ENCODE measurements at regions not wholly inside any gene's neighbourhood (a gene's known extent, or its start where the extent isn't known, plus 50 kb on each side); places are given as distances from the start of the nearest gene placed in this dataset.

DNA sequence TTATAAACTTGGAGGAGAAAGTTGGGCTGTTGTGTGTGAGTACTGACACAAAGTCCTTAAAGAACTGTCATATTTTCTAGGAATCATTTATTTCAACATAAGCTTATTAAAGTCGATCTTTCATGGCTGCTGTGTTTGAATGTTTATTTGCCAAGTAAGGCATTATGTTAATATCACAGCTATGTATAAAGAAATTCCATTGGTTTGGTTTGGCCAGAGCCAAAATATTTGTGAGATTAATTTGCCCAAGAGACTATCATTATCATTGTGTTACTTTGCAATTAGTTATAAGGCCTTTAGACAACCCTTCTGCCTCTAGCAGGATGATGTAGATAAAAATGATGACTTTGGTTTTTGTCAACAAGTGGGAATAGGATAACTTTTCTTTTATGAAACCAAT is 240.6 kb upstream of the NT5C1B start:
- DNase-seq (ENCODE audit: low read depth in 3 of 3) = no peak

DNA sequence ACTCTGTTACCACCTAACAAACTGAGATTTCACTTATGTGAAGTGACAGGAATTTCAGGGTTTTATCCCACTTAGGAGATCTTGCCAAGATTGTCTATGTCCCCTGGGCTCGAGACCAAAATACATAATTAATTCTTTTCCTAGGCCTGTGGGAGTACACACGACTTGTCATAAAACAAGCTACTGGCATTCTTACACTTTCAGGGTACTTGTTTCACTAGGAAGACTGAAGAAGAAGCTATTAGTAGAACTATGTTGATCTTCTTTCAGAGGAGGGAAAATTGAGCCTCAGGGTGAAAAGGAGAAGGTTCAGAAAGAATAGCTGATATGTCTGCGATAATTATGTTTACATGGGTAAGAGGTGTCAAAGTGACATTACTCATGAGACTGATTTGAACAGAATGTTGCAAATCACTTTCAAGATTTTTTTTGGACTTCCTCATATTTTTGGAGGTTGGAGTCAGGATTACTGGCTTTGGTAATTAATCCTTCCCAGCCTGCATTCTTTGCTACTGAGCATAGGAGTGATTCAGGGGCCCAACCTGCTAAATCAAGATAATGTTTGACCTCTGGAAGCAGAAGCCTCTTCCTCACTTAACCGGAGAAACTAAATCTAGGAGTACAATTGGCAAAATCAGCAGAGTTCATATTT is 240.0 kb upstream of the NT5C1B start:
- no peak for DNase-seq (ENCODE audit: low read depth in 3 of 3)

DNA sequence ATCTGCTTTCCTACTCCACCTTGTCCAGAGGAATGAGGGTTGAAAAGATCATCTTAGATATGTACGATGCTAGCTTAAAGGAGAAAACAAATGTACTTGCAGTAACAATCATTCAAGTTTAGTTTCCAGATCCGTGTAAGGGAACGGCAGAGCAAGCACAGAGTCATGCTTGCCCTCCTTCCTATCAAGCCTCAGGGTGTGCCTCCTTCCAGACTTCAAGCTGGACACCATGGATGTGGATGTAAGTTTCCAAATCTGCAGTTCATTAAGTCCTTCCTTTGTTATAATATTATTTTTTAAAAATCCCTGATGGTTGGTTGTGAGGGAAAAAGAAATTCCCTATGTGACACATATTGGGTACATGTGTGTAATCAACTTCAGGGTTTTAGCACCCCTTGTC is 238.9 kb upstream of the NT5C1B start:
- no peak for DNase-seq (ENCODE audit: low read depth in 3 of 3)

DNA sequence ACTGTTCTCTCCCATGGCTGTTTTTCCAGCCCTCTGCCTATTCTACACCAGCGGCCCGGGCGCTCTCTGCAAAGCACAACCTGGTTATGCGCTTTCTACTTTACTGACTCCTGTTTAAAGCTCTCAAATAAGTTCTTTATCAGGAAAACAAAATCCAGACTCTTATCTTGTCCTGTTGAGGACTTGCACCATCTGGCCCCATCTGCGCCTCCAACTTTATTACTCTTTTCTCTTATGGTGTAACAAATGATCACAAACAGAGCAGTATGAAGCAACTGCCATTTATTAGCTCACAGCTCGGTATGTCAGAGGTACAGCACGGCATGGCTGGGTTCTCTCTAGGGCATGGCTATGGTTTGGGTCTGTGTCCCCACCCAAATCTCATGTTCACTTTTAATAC is 236.5 kb upstream of the NT5C1B start:
- no peak for DNase-seq (ENCODE audit: low read depth in 3 of 3)

DNA sequence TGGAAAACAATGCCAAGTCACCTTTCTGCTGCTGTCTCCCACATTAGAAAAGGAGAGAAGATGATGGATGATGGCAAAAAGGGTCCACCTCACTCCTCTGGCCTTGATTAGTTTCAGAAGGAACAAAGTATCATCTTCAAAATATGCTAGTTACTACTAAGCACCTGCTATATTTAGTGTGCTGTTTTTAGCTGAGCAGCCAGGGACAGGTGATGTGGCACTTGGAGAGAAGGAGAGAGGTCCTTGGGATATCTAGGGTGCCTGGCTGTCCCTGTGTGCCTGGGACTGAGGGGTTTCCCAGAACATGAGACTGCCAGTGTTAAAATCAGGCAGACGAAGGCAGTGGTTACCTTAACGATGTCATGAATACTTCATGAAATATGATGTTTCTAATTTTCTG is 235.5 kb upstream of the NT5C1B start:
- DNase-seq (ENCODE audit: low read depth in 3 of 3) = no peak

DNA sequence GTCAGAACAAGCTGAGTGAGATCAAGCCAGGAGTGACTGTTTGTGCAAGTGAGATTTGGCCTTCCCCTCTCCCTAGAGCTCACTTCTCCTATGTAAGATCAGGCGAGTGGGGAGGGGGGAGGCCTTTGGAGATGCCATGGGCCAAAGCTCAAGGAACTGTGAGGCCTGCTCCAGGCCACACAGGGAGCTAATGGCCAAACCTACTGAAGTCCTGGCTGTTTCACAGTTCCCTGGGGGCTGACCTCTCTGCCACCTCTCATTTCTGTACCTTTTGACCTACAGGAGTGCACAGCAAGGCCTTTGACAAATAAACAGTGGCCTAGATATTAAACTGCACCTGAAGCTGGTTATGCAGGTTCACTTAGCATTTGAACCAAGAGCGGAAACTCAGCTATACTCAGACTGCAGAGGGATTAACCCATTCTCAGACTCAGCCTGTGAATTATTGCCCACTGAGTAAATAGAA is 235.0 kb upstream of the NT5C1B start:
- DNase-seq (ENCODE audit: low read depth in 3 of 3) = no peak

DNA sequence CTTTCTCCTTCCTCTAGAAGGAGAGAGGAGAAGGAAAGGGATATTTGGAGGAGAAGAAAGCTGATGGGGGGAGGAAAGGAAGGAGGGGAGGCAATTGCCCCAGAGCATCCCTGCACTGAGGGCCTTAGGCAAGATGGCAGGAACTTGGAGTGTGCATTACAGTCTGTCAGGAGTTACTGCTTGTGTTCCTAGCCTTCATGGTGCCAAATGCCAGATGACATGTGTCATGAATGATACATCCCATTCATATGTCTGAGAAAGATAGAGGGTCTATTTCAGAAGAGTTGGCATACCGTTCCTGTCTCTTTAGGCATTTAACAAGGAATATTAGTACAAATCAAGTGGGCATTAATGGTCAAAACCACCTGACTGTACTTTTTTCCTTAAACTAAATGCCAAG is 232.1 kb upstream of the NT5C1B start:
- DNase-seq (ENCODE audit: low read depth in 3 of 3) = no peak

DNA sequence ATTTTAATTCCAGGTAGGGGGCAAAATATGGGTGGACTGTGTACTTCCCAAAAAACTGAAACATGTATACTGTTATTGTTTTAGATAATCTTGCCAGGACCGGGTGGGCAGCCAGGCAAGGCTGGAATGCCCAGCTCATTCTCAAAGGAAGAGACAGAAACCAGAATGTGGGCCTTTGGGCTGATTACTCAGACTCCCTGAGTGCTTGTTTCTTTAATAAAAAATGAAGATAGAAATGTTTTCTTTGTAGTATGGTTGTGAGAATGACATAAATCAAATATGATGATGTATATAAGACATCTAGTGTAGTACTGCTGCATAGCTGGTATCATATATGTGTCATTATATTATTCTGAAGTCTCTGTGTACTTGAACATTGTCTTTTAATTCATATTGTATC is 231.6 kb upstream of the NT5C1B start:
- DNase-seq (ENCODE audit: low read depth in 3 of 3) = no peak

DNA sequence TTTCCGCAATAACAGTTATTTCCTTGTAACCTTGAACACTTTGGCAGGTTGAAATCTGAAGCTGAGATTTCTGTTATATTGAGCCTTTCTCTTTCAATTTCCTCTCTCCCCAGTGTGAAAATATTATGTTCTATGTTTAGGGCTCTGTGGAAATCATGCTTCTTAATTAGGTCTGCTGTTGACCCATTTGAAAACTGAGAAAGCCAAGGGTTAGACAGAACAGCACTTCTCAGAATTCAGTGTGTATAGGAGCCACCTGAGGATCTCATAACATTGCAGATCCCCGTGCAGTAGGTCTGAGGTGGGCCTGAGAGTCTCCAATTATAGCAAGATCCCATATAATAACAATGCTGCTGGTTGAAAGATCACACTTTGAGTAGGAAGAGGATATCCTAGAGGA is 230.2 kb upstream of the NT5C1B start:
- DNase-seq (ENCODE audit: low read depth in 3 of 3) = no peak

DNA sequence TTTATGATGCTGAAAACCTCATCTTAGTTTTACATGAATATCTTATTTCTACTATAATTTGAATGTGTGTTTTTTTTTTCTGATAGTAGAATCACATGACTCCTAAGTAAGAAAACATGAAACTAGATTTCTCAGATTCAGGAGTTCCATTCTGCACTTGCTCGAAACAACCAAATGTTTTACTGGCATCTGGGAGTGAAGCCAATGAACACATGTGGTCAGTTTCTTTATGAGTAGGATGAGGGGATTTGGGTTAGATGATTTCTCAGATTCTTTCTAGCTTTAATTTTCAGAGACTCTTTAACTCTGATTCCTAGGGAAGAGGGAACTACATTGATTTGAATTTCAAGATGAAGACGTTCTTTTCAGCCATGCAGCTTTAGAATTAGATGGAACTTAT is 225.0 kb upstream of the NT5C1B start:
- no peak for DNase-seq (ENCODE audit: low read depth in 3 of 3)

DNA sequence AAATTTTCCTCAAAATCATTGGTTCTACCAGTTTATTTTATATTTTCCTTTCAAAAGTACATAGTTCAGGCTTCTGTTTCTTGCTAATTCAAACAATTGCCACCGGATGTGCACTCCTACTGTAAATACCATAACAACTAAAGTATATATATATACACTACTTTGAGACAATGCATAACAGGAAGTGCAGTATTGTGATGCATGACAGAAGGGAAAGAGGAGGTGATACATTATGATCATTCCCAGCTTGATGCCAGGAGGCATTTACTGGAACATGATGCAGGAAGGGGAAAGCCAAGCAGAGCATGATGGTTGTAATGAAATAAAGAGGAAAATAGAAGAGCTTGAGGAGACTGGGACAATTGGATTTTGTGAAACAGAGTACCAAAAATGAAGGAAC is 215.2 kb upstream of the NT5C1B start:
- no peak for DNase-seq (ENCODE audit: low read depth in 3 of 3)

DNA sequence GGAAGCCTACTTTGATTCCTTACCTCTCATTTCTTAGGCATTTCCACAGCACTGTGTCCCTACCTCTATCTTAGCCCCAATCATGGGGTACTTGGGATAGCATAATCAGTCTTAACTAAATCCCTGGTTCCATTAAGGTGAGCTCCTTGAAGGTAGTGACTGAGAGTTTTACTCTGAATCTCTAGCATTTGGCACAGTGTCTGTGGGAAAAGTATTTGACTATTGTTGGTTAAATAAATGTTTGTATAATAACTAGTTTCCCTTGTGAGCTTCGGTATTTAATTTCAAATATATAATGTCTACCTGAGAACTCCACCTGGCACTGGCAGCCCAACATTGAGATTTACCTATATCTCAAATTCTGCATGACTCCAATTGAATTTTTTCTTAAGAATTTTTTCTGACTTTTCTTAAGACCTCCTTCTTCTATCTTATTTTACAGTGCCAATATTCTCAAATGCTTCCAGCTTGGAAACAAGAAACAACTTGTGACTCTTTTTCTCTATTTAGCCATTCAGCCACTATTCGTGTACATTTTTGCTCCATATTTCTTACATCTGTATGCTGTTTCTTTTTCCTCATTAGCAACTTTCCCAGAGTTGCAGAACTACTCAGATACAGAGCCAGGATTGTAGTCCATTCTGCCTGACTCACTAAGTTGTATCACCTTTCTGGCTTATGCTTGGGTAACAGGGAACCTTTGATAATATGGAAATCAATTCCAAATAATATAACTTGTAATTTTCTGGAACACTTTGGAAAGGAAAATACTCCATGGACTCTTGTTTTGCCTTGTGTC is 214.0 kb upstream of the NT5C1B start:
- no peak for DNase-seq (ENCODE audit: low read depth in 3 of 3)

DNA sequence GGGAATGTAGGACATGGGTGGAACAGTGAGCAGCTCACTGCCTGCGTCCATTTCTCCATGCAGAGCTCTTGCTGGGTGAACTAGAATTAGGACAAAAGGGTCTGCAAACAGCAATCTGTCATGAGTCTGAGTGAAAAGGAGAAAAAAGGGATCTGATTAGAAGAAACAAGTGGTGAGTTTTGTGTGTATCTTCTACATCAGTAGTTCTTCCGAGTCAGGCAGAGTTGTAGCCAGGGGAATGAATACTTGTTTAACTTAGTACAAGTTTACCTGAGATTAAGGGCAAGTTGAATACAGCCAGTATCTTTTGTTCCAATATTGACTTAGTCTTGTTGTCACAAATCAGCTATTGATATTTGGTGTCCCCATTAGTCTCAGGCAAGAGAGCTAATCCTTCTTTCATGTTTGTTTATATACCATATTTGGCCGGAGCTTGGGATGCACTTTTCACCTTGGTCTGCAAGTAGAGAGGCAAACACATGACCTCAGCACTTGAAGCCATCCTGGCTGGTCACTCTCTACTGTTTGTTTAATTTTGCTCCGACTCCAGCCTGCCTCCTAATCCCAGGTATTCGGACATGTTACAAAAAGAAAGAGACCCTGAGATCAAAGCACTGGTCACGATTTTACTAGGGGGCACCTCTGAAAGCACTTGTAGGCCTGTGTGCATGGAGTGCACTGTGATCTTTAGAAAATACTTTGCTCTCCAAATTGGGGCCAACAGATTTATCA is 211.0 kb upstream of the NT5C1B start:
- DNase-seq (ENCODE audit: low read depth in 3 of 3) = no peak

DNA sequence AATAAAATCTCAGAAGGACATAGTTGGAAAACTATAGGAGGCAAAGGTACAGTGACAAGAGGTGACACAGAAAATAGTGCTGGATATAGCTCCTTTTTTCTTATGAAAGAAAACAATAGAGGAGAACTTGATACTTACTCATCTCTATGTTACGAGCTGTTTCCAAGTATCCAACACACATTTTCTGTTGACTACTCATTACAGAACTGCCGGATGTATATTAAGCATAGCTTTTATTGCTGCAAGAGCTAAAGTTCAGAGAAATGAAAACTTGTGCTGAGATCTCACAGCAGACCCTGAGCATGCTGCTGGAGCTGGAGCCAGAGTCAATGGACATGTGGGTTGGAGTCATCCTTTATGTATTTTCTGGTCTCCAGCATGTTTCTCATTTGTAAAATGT is 210.0 kb upstream of the NT5C1B start:
- DNase-seq (ENCODE audit: low read depth in 3 of 3) = no peak

DNA sequence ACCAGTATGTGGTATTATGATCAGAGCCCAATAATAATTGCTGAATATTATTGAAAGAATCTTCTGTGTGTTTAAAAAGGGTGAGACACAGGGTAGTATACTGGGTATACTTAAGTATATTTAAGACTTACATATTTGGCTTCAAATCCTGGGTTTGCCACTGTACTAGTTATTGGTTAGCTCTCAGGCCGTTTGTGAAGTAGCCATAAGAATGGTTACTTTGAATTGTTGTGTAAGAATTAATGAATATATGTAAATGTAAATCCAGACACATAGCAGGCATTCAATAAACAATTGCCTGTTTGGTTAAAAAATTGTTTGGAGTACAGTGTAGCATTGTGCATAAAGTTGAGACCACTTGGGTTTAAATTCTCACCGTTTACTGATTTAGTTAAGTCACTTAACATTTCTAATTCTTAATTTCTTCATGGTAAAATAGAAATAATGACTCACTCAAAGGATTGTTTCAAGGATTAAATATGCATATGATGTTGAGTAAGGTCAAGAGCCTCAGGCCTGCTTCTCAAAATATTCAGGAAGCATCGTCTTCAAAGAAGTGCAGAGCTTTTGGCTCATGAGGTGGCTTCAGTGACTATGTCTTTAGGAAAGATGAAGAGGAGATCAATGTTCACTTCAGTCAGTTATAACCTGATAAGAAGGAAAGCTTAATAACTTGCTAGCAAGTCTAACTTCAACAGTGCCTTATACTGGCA is 207.9 kb upstream of the NT5C1B start:
- DNase-seq (ENCODE audit: low read depth in 3 of 3) = no peak

DNA sequence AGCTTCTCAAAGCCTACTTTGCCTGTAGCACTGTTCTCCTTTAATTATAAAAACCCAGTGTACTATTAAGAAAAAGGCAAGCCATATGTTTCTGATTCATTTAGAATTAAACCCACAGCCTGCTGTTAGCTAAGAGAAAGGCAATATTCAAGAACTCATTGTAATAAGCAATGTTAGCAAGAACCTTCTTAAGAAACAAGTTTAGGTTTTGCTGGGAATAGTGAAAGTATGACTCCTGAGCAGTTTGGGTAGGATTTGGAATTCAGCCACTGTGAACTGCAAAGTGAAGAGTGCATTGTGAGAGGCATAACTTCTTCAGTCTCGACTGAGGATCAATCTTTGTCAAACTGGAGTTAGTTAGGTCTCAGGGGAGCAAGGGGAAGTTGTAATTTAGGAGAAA is 206.5 kb upstream of the NT5C1B start:
- no peak for DNase-seq (ENCODE audit: low read depth in 3 of 3)

DNA sequence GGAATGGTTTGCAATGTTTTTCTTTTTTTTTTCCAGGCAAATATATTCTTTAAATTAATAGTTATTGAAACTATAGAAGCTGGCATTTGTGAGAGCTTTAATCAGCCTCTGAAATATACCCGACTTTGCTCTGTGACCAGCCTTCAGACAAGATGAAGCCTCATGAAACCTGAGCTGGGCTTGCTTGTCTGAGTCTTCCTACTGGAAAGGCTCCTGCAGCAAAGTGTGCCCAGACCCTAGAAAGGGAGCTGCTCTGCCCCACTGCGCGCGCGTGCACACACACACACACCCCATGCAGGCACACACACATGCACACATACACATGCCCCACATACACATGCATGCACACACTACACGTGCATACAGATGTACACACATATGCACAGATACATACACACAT is 203.3 kb upstream of the NT5C1B start:
- no peak for DNase-seq (ENCODE audit: low read depth in 3 of 3)

DNA sequence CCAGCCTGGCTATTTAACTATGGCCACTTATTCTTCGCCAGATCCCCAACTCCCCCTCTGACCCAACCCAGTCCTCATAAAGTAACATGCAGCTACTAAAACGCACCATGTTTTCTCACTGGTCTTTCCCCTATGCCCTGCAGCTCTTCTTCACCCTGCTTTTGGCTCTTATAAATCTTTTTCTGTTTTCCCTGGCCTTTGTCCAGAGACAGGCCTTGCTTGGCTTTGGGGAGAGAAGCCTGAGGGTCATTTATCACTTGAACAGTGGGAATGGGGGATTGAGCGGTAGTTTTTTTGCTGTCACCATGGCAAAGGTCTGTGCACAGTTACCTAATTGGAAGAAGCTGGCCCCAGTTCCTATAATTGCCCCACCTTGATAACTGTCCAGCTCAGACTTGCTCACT is 202.9 kb upstream of the NT5C1B start:
- DNase-seq (ENCODE audit: low read depth in 3 of 3) = no peak

DNA sequence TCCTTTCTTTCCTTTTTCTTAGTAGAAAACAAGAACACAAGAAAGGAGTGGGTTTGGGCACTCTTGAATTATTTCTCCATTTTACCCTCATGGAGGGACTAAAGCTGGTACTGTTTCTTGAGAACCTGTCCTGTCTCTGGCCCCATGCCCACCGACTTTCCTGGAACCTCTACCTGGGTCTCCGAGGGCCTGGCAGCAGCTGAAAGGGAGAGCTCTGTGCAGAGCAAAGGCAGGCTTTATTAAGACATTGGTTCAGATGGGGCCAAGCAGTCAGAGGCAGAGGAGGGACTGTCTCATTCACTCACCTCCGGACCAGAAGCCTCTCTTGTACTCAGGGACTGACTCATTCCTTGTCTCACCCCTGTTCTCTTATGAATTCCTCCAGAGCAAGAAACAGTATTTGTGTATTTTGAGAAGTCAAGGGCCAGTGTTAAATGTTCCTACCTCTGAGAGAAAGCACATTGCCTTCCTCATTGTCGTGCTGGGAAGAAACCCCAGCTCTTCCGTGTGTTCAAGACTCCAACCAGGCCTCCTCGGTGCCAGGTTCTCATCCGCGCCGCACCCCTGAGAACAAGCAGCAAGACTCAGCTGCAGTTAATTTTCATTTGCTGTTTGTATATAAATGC is 201.9 kb upstream of the NT5C1B start:
- no peak for DNase-seq (ENCODE audit: low read depth in 3 of 3)

DNA sequence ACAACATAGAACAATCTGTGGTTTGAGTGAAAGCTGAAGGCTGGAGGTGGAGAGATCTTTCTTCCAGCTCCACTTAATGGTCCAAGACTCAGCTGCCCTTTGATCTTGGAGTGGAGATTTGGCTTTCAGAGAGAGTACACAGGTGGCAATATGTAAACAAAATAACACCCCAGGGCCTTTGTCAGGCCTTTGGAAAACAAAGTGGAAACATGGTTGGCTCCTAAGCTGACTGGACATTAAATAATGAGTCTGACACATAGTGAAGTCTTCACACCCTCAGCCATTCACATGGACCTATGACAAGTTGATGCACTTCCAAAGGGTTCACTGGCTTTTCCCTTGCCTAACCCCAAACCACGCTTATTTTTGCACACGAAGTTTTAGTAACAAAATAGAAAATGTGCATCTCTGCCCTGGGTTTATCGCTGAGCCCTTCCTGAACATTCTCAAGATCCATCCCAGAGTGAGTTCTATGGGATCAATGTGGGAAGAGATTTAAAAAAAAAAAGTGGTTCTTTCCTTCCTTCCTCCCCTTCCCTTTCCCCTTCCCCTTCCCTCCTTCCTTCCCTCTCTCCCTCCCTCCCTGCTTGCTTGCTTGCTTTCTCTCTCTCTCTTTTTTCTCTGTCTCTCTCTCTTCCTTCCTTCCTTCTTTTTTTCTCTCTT is 201.3 kb upstream of the NT5C1B start:
- no peak for DNase-seq (ENCODE audit: low read depth in 3 of 3)

DNA sequence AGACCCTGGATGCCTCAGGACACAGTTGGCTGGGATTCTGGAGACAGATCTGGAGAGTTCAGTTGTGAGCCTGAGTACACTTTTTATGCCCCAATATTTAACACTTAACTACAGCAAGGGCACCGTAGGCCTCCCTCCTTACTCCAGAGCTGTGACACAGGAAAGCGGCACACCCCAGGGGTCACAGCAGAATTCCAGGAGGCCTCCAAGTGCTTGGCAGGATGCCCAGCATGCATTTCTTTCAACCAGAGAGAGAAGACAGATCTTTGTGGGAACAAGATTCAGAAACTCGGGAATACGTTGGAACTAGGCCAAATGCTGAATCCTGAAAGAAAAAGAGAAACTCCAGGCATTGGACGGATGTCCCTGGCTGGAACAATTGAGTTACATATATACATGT is 199.2 kb upstream of the NT5C1B start:
- no peak for DNase-seq (ENCODE audit: low read depth in 3 of 3)
